ENCODE measurements at regions not wholly inside any gene's neighbourhood (a gene's known extent, or its start where the extent isn't known, plus 50 kb on each side); places are given as distances from the start of the nearest gene placed in this dataset.

DNA sequence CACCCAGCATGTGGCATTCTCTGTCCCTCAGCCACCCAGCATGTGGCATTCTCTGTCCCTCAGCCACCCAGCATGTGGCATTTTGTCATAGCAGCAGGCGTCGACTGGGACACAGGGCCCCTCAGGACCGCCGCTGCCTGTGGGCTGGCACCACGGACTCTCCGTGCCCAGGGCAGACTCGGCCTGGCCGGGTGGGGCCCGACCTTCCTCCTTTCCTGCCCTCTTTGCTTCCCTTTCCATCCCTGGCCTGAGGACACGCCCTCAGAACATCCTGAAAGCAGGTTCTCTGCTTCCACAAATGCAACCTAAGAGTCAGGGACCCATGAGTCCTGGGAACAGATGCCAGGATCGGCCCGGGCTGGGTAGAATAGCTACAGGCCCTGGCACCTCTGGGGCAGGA is 291.4 kb upstream of the SALL3 start:
- DNase-seq: no peak

- no peak for DNase-seq
Measured at GRCh38 chr18:78688916-78689315, 290.7 kb upstream of the SALL3 start.

DNA sequence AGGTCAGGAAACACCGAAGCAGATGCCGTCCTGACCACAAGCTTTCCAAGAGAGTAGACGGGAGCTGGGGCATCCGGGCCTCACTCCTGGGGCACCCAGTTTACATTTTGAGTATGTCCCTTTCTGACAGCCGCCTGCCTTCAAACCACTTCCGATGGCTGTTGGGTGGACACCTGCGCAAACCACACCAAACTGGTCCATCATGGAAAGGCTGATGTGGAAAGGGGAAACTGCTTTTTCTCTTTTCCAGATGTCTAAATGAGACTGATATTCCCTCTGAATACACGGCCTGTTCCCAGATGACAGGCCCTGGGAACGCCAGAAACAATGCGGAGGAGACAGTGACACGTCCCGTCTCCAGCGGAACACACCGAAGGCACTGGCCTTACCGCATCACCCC is 290.0 kb upstream of the SALL3 start:
- DNase-seq: no peak

- no peak for DNase-seq
Measured at GRCh38 chr18:78692105-78692504, 287.5 kb upstream of the SALL3 start.

DNA sequence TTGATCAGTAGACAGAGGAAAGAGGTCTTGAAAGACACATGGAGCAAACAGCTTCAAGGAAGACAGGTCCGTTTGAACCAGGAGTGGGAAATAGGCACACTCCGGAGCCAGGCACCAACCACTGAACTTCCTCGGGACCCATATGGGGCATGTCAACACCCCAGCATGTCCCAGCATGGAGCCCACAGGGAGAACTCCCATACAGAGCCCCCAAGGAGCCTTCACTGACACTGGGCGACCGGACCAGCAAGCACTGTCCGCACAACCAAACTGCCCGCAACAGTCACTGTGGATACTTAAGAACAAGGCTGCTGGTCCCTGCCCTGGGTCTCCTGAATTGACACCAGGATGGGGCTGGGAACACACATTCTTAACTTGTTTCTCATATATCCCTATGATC is 286.2 kb upstream of the SALL3 start:
- DNase-seq: no peak

- no peak for DNase-seq
Measured at GRCh38 chr18:78696698-78697435, 282.8 kb upstream of the SALL3 start.

DNA sequence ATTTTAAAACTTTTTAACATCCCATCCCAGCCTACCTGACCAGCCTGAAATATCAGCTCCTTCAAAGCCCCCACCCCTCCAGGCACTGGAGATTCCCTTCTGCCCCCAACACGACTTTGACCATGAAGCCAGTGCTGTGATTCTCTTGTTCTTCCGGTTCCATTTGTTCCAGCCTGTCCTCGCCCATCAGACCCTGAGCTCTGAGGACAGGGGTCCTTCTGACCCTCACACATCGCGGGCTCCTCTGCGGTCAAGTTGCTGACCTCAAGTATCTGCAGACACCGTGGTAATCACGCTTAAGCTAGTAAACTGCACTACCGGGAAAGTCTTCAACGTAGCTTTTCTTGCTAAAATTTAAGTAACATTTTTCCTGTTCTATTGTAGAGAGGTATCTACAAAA is 282.2 kb upstream of the SALL3 start:
- DNase-seq: no peak

- no peak for DNase-seq
Measured at GRCh38 chr18:78698914-78699313, 280.7 kb upstream of the SALL3 start.

DNA sequence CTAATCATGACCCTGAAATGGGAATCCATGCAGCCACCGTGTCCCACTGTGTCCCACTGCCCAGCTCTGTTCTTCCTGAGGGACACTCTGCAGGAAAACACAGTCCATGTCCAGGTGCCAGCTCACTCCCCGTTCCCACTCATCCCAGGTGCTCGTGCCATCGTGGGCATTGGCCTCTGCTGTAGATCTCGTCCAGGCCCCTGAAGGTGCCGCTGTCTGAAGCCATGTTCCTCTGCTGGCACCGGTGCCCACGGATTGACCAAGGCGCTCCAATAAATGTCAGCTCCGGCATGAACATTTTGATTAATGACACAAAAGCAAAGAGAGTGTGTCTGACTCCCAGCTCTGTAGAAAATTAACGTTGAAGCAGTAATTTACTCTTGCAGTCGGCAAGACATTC is 280.1 kb upstream of the SALL3 start:
- DNase-seq: no peak

- no peak for DNase-seq
Measured at GRCh38 chr18:78701771-78702396, 277.7 kb upstream of the SALL3 start.

GRCh38 chr18:78703291-78703690 is 276.3 kb upstream of the SALL3 start:
- no peak for DNase-seq

DNA sequence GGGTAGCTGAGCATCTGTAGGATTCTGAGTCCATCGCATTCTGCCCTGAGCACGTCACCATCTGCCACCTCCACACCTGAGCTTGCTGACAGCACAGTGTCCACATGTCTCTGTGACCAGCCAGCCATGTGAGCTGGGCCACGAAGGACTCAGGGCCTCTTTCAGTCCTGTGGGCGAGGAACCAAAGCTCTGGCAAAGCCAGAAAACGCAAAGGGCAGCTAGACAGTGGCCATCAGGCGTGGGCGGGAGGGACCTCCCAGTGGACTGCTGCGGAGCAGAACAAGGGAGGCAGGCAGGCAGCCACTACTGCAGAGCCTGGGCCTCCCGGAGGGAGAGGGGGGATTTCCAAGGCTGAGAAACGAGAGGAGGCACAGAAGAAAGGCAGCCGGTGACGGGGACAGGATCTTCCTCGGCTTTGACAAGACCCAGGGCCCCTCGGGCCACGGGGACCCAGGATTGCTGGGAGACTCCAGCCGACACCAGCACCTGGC is 274.6 kb upstream of the SALL3 start:
- no peak for DNase-seq

- no peak for DNase-seq
Measured at GRCh38 chr18:78709261-78709809, 270.3 kb upstream of the SALL3 start.

GRCh38 chr18:78711316-78711715 is 268.3 kb upstream of the SALL3 start:
- no peak for DNase-seq

DNA sequence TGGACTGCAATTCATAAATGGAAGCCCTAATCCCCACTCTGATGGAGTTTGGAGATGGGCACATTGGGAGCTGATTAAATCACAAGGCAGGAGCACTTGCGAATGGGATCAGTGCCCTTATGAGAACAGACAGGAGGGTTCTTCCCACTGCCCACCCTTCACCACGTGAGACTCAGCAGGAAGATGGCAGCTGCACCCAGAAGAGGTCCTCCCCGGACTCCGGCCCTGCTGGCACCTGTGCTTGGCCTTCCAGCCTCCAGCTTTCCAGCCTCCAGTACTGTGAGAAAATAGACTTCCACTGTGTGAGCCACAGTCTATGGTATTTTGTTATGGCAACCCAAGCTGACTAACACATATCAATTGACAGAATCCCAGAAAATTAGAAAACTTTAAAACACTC is 267.6 kb upstream of the SALL3 start:
- DNase-seq: no peak

GRCh38 chr18:78713069-78713468 is 266.5 kb upstream of the SALL3 start:
- DNase-seq: no peak

DNA sequence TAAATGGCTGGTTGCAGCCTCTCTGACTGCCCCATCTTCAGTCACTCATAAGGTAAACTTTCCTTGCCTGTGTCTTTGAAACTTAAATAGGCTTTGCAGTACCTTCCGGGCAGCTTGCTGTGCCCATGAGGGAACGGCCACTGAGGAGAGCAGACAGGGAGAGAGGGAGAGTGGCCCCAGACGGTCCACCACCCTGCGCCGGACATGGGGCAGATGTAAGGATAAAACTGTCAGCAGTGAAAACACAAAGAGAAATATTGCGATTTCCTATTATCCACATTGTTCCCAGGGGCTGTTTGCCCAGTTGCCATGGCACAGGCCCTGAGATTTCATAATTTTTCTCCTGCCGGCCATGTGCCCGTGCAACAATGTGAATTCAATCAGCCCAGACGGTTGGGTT is 265.9 kb upstream of the SALL3 start:
- DNase-seq: no peak

GRCh38 chr18:78716022-78716421 is 263.6 kb upstream of the SALL3 start:
- no peak for DNase-seq

DNA sequence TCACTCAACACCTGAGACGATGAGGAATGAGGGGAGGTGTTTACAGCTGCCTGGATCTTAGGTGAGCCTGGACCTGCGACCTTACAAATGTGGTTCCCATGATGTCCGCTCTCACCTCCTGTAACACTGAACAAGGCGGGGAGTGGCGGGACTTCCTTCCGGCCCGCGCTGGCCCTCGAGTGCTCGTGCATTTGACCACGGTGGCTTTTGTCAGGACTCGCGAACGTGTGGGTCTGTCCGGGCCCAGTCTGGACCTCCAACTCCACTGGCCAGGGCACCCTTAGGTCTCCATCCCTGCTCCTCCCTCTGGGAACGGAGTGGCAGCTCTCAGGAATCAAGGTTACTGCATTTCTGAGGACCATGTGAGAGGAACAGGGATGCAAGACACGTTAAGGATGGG is 263.0 kb upstream of the SALL3 start:
- no peak for DNase-seq

DNA sequence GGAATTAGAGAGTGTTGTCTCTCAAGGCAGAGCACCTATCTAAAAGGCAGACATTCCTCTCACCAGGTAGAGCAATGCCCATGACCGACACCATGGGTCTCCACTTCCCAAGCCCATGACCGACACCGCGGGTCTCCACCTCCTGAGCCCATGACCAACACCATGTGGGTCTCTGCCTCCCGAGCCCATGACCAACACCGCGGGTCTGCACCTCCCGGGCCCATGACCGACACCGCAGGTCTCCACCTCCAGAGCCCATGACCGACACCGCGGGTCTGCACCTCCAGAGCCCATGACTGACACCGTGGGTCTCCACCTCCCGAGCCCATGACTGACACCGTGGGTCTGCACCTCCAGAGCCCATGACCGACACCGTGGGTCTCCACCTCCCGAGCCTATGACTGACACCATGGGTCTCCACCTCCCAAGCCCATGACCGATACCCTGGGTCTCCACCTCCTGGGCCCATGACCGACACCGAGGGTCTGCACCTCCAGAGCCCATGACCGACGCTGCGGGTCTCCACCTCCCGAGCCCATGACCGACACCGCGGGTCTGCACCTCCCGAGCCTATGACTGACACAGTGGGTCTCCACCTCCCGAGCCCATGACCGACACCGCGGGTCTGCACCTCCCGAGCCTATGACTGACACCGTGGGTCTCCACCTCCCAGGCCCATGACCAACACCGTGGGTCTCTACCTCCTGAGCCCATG is 262.4 kb upstream of the SALL3 start:
- DNase-seq: no peak

GRCh38 chr18:78717766-78718150 is 261.9 kb upstream of the SALL3 start:
- no peak for DNase-seq

GRCh38 chr18:78719821-78720220 is 259.8 kb upstream of the SALL3 start:
- no peak for DNase-seq

- no peak for DNase-seq
Measured at GRCh38 chr18:78720456-78721237, 259.0 kb upstream of the SALL3 start.
